ENCODE measurements at regions not wholly inside any gene's neighbourhood (a gene's known extent, or its start where the extent isn't known, plus 50 kb on each side); places are given as distances from the start of the nearest gene placed in this dataset.

- TF ChIP-seq CTCF (IDR thresholded peaks at IDR 0.05) (no peak), POLR2A (IDR thresholded peaks at IDR 0.05) (no peak)
These were observed 517.1 kb upstream of the ANKRD30A start for GRCh38 chr10:36608251-36608650.
